Mesendoderm (in vitro differentiated cells): ENCODE measurements at regions not wholly inside any gene's neighbourhood (a gene's known extent, or its start where the extent isn't known, plus 50 kb on each side); places are given as distances from the start of the nearest gene placed in this dataset.

Experiments
- DNase-seq: peaks from one replicate; pipeline ENCODE4 v3.0.0; 2013
- H2AK5ac ChIP-seq: 2 replicates; pipeline ENCODE4 v1.6.1; 2013; ENCODE audit warnings: low read length, inconsistent platforms
- H2BK120ac ChIP-seq: 2 replicates; pipeline ENCODE4 v1.6.1; 2013; ENCODE audit warnings: low read depth, mild to moderate bottlenecking, low read length, moderate library complexity, mixed read lengths
- H2BK15ac ChIP-seq: replicated peaks from 2 replicates; pipeline ENCODE4 v1.6.1; 2013; ENCODE audit warnings: low read depth, mild to moderate bottlenecking, moderate library complexity
- H2BK5ac ChIP-seq: 2 replicates; pipeline ENCODE4 v1.6.1; 2013; ENCODE audit warnings: low read length, inconsistent platforms
- H3K18ac ChIP-seq: 2 replicates; pipeline ENCODE4 v1.6.1; 2013; ENCODE audit warnings: mild to moderate bottlenecking, low read length, mixed read lengths
- H3K23ac ChIP-seq: one replicate; pipeline ENCODE4 v1.6.1; 2013; ENCODE audit warnings: low read length
- H3K27ac ChIP-seq: 2 replicates; pipeline ENCODE4 v1.5.1; 2013; ENCODE audit warnings: low read depth, mild to moderate bottlenecking, inconsistent platforms, low read length, moderate library complexity
- H3K27me3 ChIP-seq: 2 replicates; pipeline ENCODE4 v1.6.1; 2013; ENCODE audit warnings: low read length, control low read depth, mild to moderate bottlenecking, inconsistent platforms; ENCODE audit not compliant: insufficient read depth, poor library complexity
- H3K36me3 ChIP-seq: 2 replicates; pipeline ENCODE4 v1.6.1; 2013; ENCODE audit warnings: low read length, inconsistent platforms; ENCODE audit not compliant: control insufficient read depth, insufficient read depth
- H3K4ac ChIP-seq: one replicate; pipeline ENCODE4 v1.6.1; 2013; ENCODE audit warnings: low read depth, mild to moderate bottlenecking, low read length, moderate library complexity
- H3K4me1 ChIP-seq: 2 replicates; pipeline ENCODE4 v1.6.1; 2013; ENCODE audit warnings: low read depth, low read length, inconsistent platforms; ENCODE audit not compliant: control insufficient read depth
- H3K4me2 ChIP-seq: 2 replicates; pipeline ENCODE4 v1.6.1; 2013; ENCODE audit warnings: low read length
- H3K4me3 ChIP-seq: 2 replicates; pipeline ENCODE4 v1.5.1; 2013; ENCODE audit warnings: mild to moderate bottlenecking, low read length
- H3K56ac ChIP-seq: one replicate; pipeline ENCODE4 v1.6.1; 2013; ENCODE audit warnings: low read length
- H3K79me1 ChIP-seq: 2 replicates; pipeline ENCODE4 v1.6.1; 2013; ENCODE audit warnings: low read length, inconsistent platforms
- H3K79me2 ChIP-seq: 2 replicates; pipeline ENCODE4 v1.6.1; 2013; ENCODE audit warnings: mild to moderate bottlenecking, low read length; ENCODE audit not compliant: control insufficient read depth, insufficient read depth
- H3K9ac ChIP-seq: 2 replicates; pipeline ENCODE4 v1.6.1; 2013; ENCODE audit warnings: low read length, inconsistent platforms
- H4K5ac ChIP-seq: one replicate; pipeline ENCODE4 v1.6.1; 2013; ENCODE audit warnings: low read length
- H4K8ac ChIP-seq: one replicate; pipeline ENCODE4 v1.6.1; 2013; ENCODE audit warnings: low read depth, mild to moderate bottlenecking, control low read depth, low read length, moderate library complexity
- WGBS: extraction: QIAGEN DNeasy Blood & Tissue Kit; methylation state at CpG from one replicate; pipeline ENCODE4 v1.1.7; 2013; ENCODE audit warnings: low lambda C conversion rate, missing lambda C conversion rate; ENCODE audit not compliant: insufficient coverage; ENCODE audit errors: extremely low coverage; 5-methylcytosine and 5-hydroxymethylcytosine counted together

DNA sequence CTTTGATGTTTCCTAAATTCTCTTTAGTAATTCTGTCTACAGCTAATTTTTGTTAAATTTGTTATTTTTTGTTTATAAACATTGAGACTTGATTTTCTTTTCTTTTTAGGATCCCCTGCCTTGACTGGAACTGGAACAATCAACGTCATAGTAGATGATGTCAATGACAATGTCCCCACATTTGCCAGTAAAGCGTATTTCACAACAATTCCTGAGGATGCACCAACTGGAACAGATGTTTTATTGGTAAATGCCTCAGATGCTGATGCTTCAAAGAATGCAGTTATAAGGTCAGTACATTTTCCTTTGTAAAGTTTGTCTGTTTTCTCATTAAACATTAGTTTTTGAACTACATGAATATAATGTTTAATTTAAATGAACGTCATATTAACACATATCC lies 119.4 kb downstream of the FAT4 start:
- no peak overlapping the region for H3K9ac ChIP-seq
- no peaks in the 10 kb centered on the region for H3K79me2 ChIP-seq
- H2BK15ac ChIP-seq, result no peak overlapping the region
- no peaks in the 10 kb centered on the region for H3K4me1 ChIP-seq
- H4K8ac ChIP-seq, result peak overlapping the region; percentile 5
- no peak overlapping the region for H3K18ac ChIP-seq
- H3K4me3 ChIP-seq, result no peak overlapping the region
- H4K5ac ChIP-seq, result no peak overlapping the region
- no peak overlapping the region for H3K4ac ChIP-seq
- no peaks in the 10 kb centered on the region for H3K27me3 ChIP-seq
- H2AK5ac ChIP-seq, result no peak overlapping the region
- H2BK120ac ChIP-seq, result no peak overlapping the region
- no peak overlapping the region for H3K23ac ChIP-seq
- no peak overlapping the region for H3K27ac ChIP-seq
- H3K4me2 ChIP-seq, result no peak overlapping the region
- no peak for DNase-seq
- no peak overlapping the region for H2BK5ac ChIP-seq
- no peak overlapping the region for H3K56ac ChIP-seq
- no peaks in the 10 kb centered on the region for H3K36me3 ChIP-seq
- no CpG with 5 or more reads among the region's 3 CpGs for WGBS
- H3K79me1 ChIP-seq, result no peaks in the 10 kb centered on the region

DNA sequence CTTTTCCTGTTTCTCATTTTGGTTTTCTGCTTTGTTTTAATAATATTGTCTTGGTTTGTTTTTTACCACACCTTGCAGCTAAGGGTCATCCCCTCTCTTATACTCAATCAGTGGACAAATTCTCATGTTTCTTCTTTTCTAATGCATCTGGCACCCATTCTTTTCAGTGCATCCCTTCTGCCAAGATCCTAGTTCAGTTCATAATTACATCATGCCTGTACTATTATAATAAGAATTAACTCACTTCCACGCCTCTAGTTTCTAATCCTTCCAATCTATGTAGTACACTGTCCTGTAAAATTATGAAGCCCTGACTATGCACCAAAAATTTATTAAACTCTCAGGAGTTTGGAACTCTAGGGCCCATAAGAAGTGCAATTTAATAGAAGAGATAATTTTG lies 126.1 kb downstream of the FAT4 start:
- Histone ChIP-seq H2BK5ac (no peak overlapping the region), H2AK5ac (no peak overlapping the region), H3K79me1 (no peaks in the 10 kb centered on the region), H3K27ac (no peak overlapping the region), H3K79me2 (no peaks in the 10 kb centered on the region), H3K56ac (no peak overlapping the region), H4K8ac (no peak overlapping the region), H3K27me3 (no peaks in the 10 kb centered on the region), H3K9ac (no peak overlapping the region), H2BK15ac (no peak overlapping the region), H2BK120ac (no peak overlapping the region), H3K4me2 (no peak overlapping the region), H3K18ac (no peak overlapping the region), H3K23ac (no peak overlapping the region), H3K36me3 (no peaks in the 10 kb centered on the region), H3K4me3 (no peak overlapping the region), H3K4me1 (no peaks in the 10 kb centered on the region), H4K5ac (no peak overlapping the region), H3K4ac (no peak overlapping the region)
- DNase-seq, result no peak
- WGBS, result no CpG with 5 or more reads among the region's 1 CpG

DNA sequence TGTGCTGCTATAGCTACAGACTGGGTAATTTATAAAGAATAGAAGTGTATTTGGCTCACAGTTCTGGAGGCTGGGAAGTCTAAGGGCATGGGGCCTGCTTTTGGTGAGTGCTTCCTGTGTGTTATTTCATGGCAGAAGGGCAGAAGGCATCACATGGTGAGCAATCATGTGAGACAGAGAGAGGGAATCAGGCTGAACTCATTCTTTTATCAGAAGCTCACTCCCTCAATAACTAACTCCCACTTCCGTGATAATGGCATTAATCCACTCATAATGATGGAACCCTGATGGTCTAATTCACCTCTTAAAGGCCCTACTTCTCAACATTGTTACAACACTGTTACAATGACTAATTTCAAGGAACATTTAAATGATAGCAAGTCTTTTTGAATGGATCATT lies 129.4 kb downstream of the FAT4 start:
- Histone ChIP-seq H3K4ac (no peak overlapping the region), H3K4me1 (no peaks in the 10 kb centered on the region), H4K8ac (no peak overlapping the region), H3K9ac (no peak overlapping the region), H4K5ac (no peak overlapping the region), H2BK15ac (no peak overlapping the region), H3K4me3 (no peak overlapping the region), H3K27ac (no peak overlapping the region), H3K79me2 (no peaks in the 10 kb centered on the region), H2BK120ac (no peak overlapping the region), H3K36me3 (no peaks in the 10 kb centered on the region), H3K56ac (no peak overlapping the region), H3K18ac (no peak overlapping the region), H3K4me2 (no peak overlapping the region), H3K79me1 (no peaks in the 10 kb centered on the region), H3K27me3 (no peaks in the 10 kb centered on the region), H3K23ac (no peak overlapping the region), H2BK5ac (no peak overlapping the region), H2AK5ac (no peak overlapping the region)
- no peak for DNase-seq
- WGBS, result no CpG with 5 or more reads among the region's 1 CpG

DNA sequence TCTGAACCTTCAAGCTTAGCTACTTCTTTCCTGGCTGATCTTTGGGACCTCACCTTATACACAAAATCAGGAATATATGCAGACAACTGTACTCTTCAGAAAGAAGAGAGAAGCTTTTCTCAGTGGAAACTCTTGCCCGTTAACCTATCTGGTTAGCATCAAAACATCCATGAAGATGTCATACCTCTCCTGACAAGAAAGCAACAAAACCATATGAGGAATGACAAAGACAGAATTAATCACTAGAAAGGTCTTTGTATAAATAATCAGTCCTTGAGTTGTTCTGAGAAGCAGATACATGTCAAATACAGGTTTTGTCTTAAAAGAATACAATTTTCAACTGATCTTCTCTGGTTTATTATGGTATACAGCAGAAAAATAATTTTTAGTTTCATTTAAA lies 130.8 kb downstream of the FAT4 start:
- no peak overlapping the region for H4K8ac ChIP-seq
- H3K18ac ChIP-seq, result no peak overlapping the region
- H3K36me3 ChIP-seq, result no peaks in the 10 kb centered on the region
- no peak overlapping the region for H3K56ac ChIP-seq
- no peaks in the 10 kb centered on the region for H3K79me1 ChIP-seq
- H3K4ac ChIP-seq, result no peak overlapping the region
- no CpG with 5 or more reads among the region's 1 CpG for WGBS
- H3K4me1 ChIP-seq, result no peaks in the 10 kb centered on the region
- no peak overlapping the region for H4K5ac ChIP-seq
- DNase-seq, result no peak
- H3K79me2 ChIP-seq, result no peaks in the 10 kb centered on the region
- H2BK120ac ChIP-seq, result no peak overlapping the region
- H3K4me2 ChIP-seq, result no peak overlapping the region
- no peak overlapping the region for H2BK15ac ChIP-seq
- no peak overlapping the region for H3K23ac ChIP-seq
- no peak overlapping the region for H2BK5ac ChIP-seq
- H3K27me3 ChIP-seq, result no peaks in the 10 kb centered on the region
- no peak overlapping the region for H3K9ac ChIP-seq
- H3K27ac ChIP-seq, result no peak overlapping the region
- no peak overlapping the region for H2AK5ac ChIP-seq
- H3K4me3 ChIP-seq, result no peak overlapping the region

DNA sequence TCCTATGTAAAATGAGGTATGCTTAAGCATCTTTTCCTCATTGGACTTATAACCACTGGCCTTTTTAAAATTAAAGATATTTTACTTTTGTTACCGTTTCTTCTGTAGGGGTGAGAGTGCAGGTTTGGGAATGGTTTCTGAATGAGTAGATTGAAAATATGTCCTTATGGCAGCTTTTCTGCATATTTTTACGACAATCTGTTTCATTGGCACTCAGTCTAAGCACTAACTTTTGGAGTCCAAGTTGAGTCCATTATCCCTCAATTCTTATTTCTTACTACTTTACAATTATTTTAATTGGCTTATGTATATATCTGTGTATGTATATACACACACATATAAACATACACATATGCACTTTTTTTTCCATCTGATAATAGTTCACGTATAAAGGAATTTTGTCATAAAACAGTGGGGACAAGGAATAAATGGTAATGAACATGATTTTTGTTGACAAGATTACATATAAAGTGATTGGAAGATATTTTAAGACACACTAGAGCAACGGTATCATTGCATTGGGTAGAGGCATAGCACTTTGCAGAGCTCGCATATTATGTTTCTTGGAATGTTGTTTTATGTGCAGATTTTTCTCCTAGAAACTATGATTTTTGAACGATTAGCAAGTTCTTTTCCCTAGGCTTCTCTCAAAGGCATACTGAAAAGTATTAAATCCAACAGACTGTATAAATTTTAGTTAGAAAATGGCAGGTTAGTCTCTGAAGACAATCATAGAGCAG lies 133.0 kb downstream of the FAT4 start:
- Histone ChIP-seq H3K4ac (no peak overlapping the region), H3K27ac (no peak overlapping the region), H3K79me1 (no peaks in the 10 kb centered on the region), H2BK5ac (no peak overlapping the region), H2AK5ac (no peak overlapping the region), H4K8ac (no peak overlapping the region), H3K27me3 (no peaks in the 10 kb centered on the region), H3K4me1 (no peaks in the 10 kb centered on the region), H3K18ac (no peak overlapping the region), H3K79me2 (no peaks in the 10 kb centered on the region), H3K9ac (no peak overlapping the region), H3K4me3 (no peak overlapping the region), H3K23ac (no peak overlapping the region), H4K5ac (no peak overlapping the region), H2BK120ac (no peak overlapping the region), H2BK15ac (no peak overlapping the region), H3K36me3 (no peaks in the 10 kb centered on the region), H3K56ac (no peak overlapping the region), H3K4me2 (no peak overlapping the region)
- no CpG with 5 or more reads among the region's 6 CpGs for WGBS
- no peak for DNase-seq

DNA sequence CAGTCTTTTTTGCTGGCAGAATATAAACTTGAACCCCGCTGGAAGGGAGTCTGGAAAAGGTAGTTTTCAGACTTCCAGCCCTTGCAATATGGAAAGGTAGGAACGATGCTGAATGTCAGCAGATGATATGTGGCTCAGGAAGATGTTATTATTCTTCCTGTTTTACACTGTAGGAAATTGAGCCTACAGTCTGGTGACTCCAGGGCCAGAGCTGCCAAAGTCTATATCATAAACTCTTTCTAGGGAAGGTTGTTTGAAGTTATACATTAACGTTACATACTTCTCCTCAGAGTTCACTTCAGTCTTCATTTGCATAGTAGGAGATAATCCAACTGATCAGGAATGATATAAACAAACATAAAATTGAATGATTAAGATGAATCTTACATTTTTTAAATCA lies 141.3 kb downstream of the FAT4 start:
- Histone ChIP-seq H3K79me2 (no peaks in the 10 kb centered on the region), H4K8ac (no peak overlapping the region), H3K4me2 (no peak overlapping the region), H3K27ac (no peak overlapping the region), H2BK15ac (no peak overlapping the region), H3K56ac (no peak overlapping the region), H3K4me3 (no peak overlapping the region), H3K4ac (no peak overlapping the region), H3K79me1 (no peaks in the 10 kb centered on the region), H2BK120ac (no peak overlapping the region), H2AK5ac (no peak overlapping the region), H3K27me3 (no peaks in the 10 kb centered on the region), H4K5ac (no peak overlapping the region), H2BK5ac (no peak overlapping the region), H3K23ac (no peak overlapping the region), H3K9ac (no peak overlapping the region), H3K36me3 (no peaks in the 10 kb centered on the region), H3K18ac (no peak overlapping the region), H3K4me1 (no peaks in the 10 kb centered on the region)
- WGBS, result no CpG with 5 or more reads among the region's 3 CpGs
- DNase-seq, result no peak
